ENCODE measurements at regions not wholly inside any gene's neighbourhood (a gene's known extent, or its start where the extent isn't known, plus 50 kb on each side); places are given as distances from the start of the nearest gene placed in this dataset.
A peak's percentile ranks its signal among the peaks of the same experiment; 100 is the strongest.

- Histone ChIP-seq H3K27ac (no peak overlapping the region), H3K9me3 (no peaks in the 10 kb centered on the region), H3K4me3 (no peak overlapping the region), H3K4me1 (no peaks in the 10 kb centered on the region), H3K36me3 (no peaks in the 10 kb centered on the region), H3K27me3 (no peaks in the 10 kb centered on the region)
- intact Hi-C loops (cut with DNase I), result no loop called here
- no peak for DNase-seq (ENCODE audit: extremely low spot score in 2 of 2)
- TF ChIP-seq POLR2A (IDR thresholded peaks at IDR 0.05) (no peak), CTCF (IDR thresholded peaks at IDR 0.05) (no peak), POLR2AphosphoS5 (IDR thresholded peaks at IDR 0.05; ENCODE audit: insufficient read depth in 1 of 2, low read depth in 1 of 2) (no peak)
Measured at GRCh38 chr4:36394352-36394903, 113.0 kb downstream of the DTHD1 start.

- no peak overlapping the region for H3K4me3 ChIP-seq
- no peaks in the 10 kb centered on the region for H3K4me1 ChIP-seq
- no peaks in the 10 kb centered on the region for H3K27me3 ChIP-seq
- H3K27ac ChIP-seq, result no peak overlapping the region
- H3K9me3 ChIP-seq, result no peaks in the 10 kb centered on the region
- H3K36me3 ChIP-seq, result no peaks in the 10 kb centered on the region
- intact Hi-C loops (cut with DNase I), result no loop called here
- no peak for DNase-seq (ENCODE audit: extremely low spot score in 2 of 2)
- TF ChIP-seq POLR2A (IDR thresholded peaks at IDR 0.05) (no peak), CTCF (IDR thresholded peaks at IDR 0.05) (peak in 2 of 3 experiments; percentile 34 to 43)
Measured at GRCh38 chr4:36399762-36400353, 118.4 kb downstream of the DTHD1 start.

- no peak for TF ChIP-seq POLR2AphosphoS5 (IDR thresholded peaks at IDR 0.05; ENCODE audit: insufficient read depth in 1 of 2, low read depth in 1 of 2)
- TF ChIP-seq CTCF (IDR thresholded peaks at IDR 0.05), result no peak
- TF ChIP-seq POLR2A (IDR thresholded peaks at IDR 0.05), result no peak
- no peaks in the 10 kb centered on the region for H3K36me3 ChIP-seq
- intact Hi-C loops (cut with DNase I), result no loop called here
- H3K27ac ChIP-seq, result no peak overlapping the region
- H3K4me3 ChIP-seq, result no peak overlapping the region
- no peak for DNase-seq (ENCODE audit: extremely low spot score in 2 of 2)
- H3K9me3 ChIP-seq, result no peaks in the 10 kb centered on the region
- no peaks in the 10 kb centered on the region for H3K4me1 ChIP-seq
- no peaks in the 10 kb centered on the region for H3K27me3 ChIP-seq
Measured at GRCh38 chr4:36402008-36402758, 120.8 kb downstream of the DTHD1 start.

DNA sequence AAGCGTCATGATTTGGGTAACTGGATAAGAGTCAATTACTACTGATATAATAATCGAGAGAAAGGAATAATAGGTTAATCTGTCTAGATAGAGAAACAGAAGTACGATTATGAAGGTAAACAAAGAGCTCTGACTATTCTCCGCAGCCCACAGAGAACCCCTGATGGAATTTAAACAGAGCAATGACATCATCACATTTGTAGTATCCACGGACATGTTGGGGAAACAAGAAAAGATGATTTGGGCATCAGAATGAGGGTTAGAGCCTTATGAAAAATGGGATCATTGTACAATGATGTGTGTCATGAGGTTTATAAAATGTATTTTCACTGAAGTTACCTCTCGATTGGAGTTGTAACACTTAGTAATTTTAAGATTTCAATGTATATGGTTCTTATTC is 129.9 kb downstream of the DTHD1 start:
- Histone ChIP-seq H3K36me3 (no peaks in the 10 kb centered on the region), H3K27me3 (no peaks in the 10 kb centered on the region), H3K4me1 (no peaks in the 10 kb centered on the region), H3K4me3 (no peak overlapping the region), H3K9me3 (no peaks in the 10 kb centered on the region), H3K27ac (no peak overlapping the region)
- TF ChIP-seq POLR2AphosphoS5 (IDR thresholded peaks at IDR 0.05; ENCODE audit: insufficient read depth in 1 of 2, low read depth in 1 of 2) (no peak), CTCF (IDR thresholded peaks at IDR 0.05) (no peak), POLR2A (IDR thresholded peaks at IDR 0.05) (no peak)
- intact Hi-C loops (cut with DNase I), result loop anchor here (10.0 kb wide), 1 partner anchor 327 kb away; no protein-coding TSS in a partner anchor
- DNase-seq (ENCODE audit: extremely low spot score in 2 of 2), result no peak

DNA sequence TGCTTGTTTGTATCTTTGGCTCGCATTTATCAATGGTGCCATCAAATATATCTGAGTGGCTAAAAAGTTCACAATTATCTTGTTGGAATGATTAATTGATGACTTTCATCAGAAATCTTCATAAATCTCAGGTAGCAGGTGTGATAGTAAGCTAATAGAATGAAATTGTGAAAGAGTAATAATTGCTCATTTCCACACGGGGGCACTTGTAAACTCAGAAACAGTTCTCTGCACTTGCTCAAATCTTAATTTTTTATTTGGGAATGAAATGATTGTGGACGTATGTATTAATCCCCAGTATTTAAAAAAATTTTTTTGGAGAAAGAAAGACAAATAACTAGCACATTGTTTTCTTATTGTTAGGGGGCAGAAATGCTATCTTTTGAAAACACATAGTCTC is 132.8 kb downstream of the DTHD1 start:
- no peak for DNase-seq (ENCODE audit: extremely low spot score in 2 of 2)
- H3K27me3 ChIP-seq, result no peaks in the 10 kb centered on the region
- H3K4me1 ChIP-seq, result no peaks in the 10 kb centered on the region
- no peak overlapping the region for H3K4me3 ChIP-seq
- no peak for TF ChIP-seq POLR2AphosphoS5 (IDR thresholded peaks at IDR 0.05; ENCODE audit: insufficient read depth in 1 of 2, low read depth in 1 of 2)
- no peak for TF ChIP-seq POLR2A (IDR thresholded peaks at IDR 0.05)
- no peak for TF ChIP-seq CTCF (IDR thresholded peaks at IDR 0.05)
- no peak overlapping the region for H3K27ac ChIP-seq
- intact Hi-C loops (cut with DNase I), result loop anchor here (10.0 kb wide), 1 partner anchor 329 kb away; no protein-coding TSS in a partner anchor
- H3K9me3 ChIP-seq, result no peaks in the 10 kb centered on the region
- H3K36me3 ChIP-seq, result no peaks in the 10 kb centered on the region
